ENCODE measurements at regions not wholly inside any gene's neighbourhood (a gene's known extent, or its start where the extent isn't known, plus 50 kb on each side); places are given as distances from the start of the nearest gene placed in this dataset.

GRCh38 chr12:82130762-82131161, 227.4 kb downstream of the CCDC59 start:
- Mint-ChIP-seq H3K4me1 (no peaks in the 10 kb centered on the region), H3K27me3 (no peaks in the 10 kb centered on the region), H3K9me3 (peaks cover 0 to 11% (median 3%) of the 10 kb centered on the region in 7 donors), H3K36me3 (no peaks in the 10 kb centered on the region), H3K27ac (no peak overlapping the region), H3K4me3 (no peak overlapping the region)
- no peak for DNase-seq
- ATAC-seq (ENCODE audit: low read depth in 2 of 2), result no peak

GRCh38 chr12:82124711-82125380, 233.3 kb downstream of the CCDC59 start:
- H3K9me3 Mint-ChIP-seq, result peaks cover 0 to 18% (median 7%) of the 10 kb centered on the region in 7 donors
- no peaks in the 10 kb centered on the region for H3K36me3 Mint-ChIP-seq
- H3K27ac Mint-ChIP-seq, result no peak overlapping the region
- no peak for DNase-seq
- no peaks in the 10 kb centered on the region for H3K4me1 Mint-ChIP-seq
- no peak overlapping the region for H3K4me3 Mint-ChIP-seq
- ATAC-seq (ENCODE audit: low read depth in 2 of 2), result no peak
- no peaks in the 10 kb centered on the region for H3K27me3 Mint-ChIP-seq

DNA sequence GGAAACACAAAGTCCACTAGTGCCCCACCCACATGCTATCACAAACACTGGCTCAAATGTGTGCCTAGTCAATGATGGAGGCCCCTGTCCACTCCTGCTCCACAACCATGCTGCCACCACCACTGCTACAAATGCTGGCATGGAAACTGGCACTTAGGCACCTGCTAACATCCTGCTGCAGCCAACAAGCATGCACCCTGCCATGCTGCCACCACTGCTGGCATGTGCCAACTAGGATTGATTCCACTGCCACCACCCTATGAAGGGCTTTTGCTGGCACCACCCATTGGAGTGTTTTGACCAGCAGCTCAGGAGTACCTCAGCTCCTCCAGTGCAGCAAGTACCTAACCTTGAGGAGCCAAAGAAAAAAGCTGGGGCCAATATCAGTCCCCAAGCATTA, 236.6 kb downstream of the CCDC59 start:
- peaks cover 0 to 18% (median 5%) of the 10 kb centered on the region in 7 donors for H3K9me3 Mint-ChIP-seq
- ATAC-seq (ENCODE audit: low read depth in 2 of 2) (no peak), DNase-seq (no peak)
- H3K4me1 Mint-ChIP-seq, result no peaks in the 10 kb centered on the region
- H3K4me3 Mint-ChIP-seq, result no peak overlapping the region
- H3K27ac Mint-ChIP-seq, result no peak overlapping the region
- no peaks in the 10 kb centered on the region for H3K36me3 Mint-ChIP-seq
- no peaks in the 10 kb centered on the region for H3K27me3 Mint-ChIP-seq

DNA sequence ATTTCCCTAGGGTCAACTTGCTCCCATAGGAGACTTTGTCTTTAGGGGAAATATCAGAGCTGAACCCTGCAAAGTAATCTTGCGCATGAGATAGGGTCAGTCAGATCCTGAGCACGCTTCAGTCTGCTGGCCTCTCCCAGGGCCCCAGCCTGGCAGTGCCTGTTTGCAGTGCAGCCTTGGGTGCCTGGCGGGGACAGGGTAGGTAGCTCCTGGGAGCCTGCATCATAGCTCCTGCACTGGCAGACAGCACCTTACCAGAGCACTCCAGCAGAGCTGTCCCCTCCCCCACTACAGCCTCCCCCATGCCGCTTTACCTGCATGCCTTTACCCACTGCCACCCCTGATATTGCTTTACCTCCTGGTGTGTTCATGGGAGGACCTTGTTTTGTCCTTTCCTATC, 237.3 kb downstream of the CCDC59 start:
- Mint-ChIP-seq H3K27me3 (no peaks in the 10 kb centered on the region), H3K27ac (no peak overlapping the region), H3K36me3 (no peaks in the 10 kb centered on the region), H3K4me3 (no peak overlapping the region), H3K4me1 (no peaks in the 10 kb centered on the region), H3K9me3 (peaks cover 0 to 18% (median 4%) of the 10 kb centered on the region in 7 donors)
- ATAC-seq (ENCODE audit: low read depth in 2 of 2) (no peak), DNase-seq (no peak)

DNA sequence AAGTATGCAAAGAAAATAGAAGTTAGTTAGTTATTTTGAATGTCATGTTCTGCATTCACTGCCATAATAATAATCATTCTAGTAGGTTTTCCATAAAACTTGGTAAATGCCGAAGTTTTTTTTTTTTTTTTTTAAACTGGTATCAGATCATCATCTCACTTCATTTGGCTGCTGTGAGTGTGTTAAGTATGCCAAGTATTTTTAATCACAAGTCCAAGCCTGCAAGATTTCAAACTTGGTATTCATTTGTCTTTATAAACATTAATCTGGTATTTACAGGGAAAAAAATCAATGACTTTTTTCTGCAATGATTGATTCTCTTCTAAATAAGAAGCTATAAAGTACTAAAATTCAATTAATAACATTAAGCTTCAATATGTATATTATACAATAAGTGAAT, 248.9 kb downstream of the CCDC59 start:
- H3K4me1 Mint-ChIP-seq, result no peaks in the 10 kb centered on the region
- H3K4me3 Mint-ChIP-seq, result no peak overlapping the region
- no peaks in the 10 kb centered on the region for H3K27me3 Mint-ChIP-seq
- no peaks in the 10 kb centered on the region for H3K36me3 Mint-ChIP-seq
- DNase-seq (no peak), ATAC-seq (ENCODE audit: low read depth in 2 of 2) (no peak)
- peaks cover 0 to 2% (median 0%) of the 10 kb centered on the region in 7 donors for H3K9me3 Mint-ChIP-seq
- no peak overlapping the region for H3K27ac Mint-ChIP-seq

DNA sequence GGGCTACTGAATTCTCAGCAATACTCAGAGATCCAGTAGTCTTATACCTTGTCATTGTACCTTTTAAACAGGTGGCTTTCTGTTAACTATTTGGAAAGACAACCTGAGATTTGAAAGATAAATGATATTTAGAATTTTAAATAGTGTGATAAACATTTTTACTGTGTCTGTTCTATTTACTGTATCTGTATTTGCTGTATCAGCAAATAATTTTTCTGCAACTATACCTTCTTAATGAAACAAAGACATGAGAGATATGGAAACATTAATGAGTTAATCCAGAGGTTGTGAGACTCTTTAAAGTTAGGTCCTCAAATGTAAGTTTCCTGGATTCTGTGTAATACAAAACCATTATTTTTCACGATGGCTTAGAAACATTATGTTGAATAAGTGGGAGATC, 249.6 kb downstream of the CCDC59 start:
- no peaks in the 10 kb centered on the region for H3K36me3 Mint-ChIP-seq
- ATAC-seq (ENCODE audit: low read depth in 2 of 2), result no peak
- no peak for DNase-seq
- no peaks in the 10 kb centered on the region for H3K27me3 Mint-ChIP-seq
- H3K9me3 Mint-ChIP-seq, result peaks cover 0 to 3% (median 0%) of the 10 kb centered on the region in 7 donors
- H3K27ac Mint-ChIP-seq, result no peak overlapping the region
- H3K4me1 Mint-ChIP-seq, result no peaks in the 10 kb centered on the region
- H3K4me3 Mint-ChIP-seq, result no peak overlapping the region

- H3K27me3 Mint-ChIP-seq, result no peaks in the 10 kb centered on the region
- no peaks in the 10 kb centered on the region for H3K36me3 Mint-ChIP-seq
- no peaks in the 10 kb centered on the region for H3K4me1 Mint-ChIP-seq
- no peak for DNase-seq
- peaks cover 6 to 19% (median 11%) of the 10 kb centered on the region in 7 donors for H3K9me3 Mint-ChIP-seq
- H3K27ac Mint-ChIP-seq, result no peak overlapping the region
- H3K4me3 Mint-ChIP-seq, result no peak overlapping the region
- no peak for ATAC-seq (ENCODE audit: low read depth in 2 of 2)
Measured at GRCh38 chr12:82099216-82099615, 259.0 kb downstream of the CCDC59 start.

DNA sequence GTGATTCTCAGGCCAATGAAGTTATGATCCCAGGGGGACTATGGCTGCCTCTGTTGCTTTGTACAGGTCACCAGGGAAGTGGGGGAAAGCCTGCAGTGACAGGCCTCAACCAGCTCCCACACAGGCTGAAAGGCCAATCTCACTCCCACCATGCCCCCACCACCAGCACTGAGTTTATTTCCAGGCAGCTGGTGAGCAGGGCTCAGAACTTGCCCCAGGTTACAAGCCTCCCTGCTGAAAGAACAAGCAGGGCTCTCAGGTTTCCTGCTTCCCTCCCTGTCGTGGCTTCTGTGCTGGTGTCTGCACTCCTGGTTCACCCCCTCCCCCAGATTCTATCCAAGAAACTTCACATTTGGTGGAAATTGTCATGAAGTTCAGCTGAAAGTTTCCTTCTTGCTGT, 260.3 kb downstream of the CCDC59 start:
- DNase-seq (no peak), ATAC-seq (ENCODE audit: low read depth in 2 of 2) (no peak)
- Mint-ChIP-seq H3K4me3 (no peak overlapping the region), H3K9me3 (peaks cover 5 to 17% (median 11%) of the 10 kb centered on the region in 7 donors), H3K27ac (no peak overlapping the region), H3K27me3 (no peaks in the 10 kb centered on the region), H3K36me3 (no peaks in the 10 kb centered on the region), H3K4me1 (no peaks in the 10 kb centered on the region)

GRCh38 chr12:82097438-82097837, 260.7 kb downstream of the CCDC59 start:
- Mint-ChIP-seq H3K9me3 (peaks cover 5 to 17% (median 11%) of the 10 kb centered on the region in 7 donors), H3K4me3 (no peak overlapping the region), H3K4me1 (no peaks in the 10 kb centered on the region), H3K27me3 (no peaks in the 10 kb centered on the region), H3K27ac (no peak overlapping the region), H3K36me3 (no peaks in the 10 kb centered on the region)
- DNase-seq (no peak), ATAC-seq (ENCODE audit: low read depth in 2 of 2) (no peak)

- H3K4me3 Mint-ChIP-seq, result no peak overlapping the region
- no peak for DNase-seq
- no peak overlapping the region for H3K27ac Mint-ChIP-seq
- ATAC-seq (ENCODE audit: low read depth in 2 of 2), result no peak
- H3K27me3 Mint-ChIP-seq, result no peaks in the 10 kb centered on the region
- no peaks in the 10 kb centered on the region for H3K4me1 Mint-ChIP-seq
- H3K9me3 Mint-ChIP-seq, result peaks cover 2 to 21% (median 10%) of the 10 kb centered on the region in 7 donors
- H3K36me3 Mint-ChIP-seq, result no peaks in the 10 kb centered on the region
Measured at GRCh38 chr12:82090165-82090564, 268.0 kb downstream of the CCDC59 start.

DNA sequence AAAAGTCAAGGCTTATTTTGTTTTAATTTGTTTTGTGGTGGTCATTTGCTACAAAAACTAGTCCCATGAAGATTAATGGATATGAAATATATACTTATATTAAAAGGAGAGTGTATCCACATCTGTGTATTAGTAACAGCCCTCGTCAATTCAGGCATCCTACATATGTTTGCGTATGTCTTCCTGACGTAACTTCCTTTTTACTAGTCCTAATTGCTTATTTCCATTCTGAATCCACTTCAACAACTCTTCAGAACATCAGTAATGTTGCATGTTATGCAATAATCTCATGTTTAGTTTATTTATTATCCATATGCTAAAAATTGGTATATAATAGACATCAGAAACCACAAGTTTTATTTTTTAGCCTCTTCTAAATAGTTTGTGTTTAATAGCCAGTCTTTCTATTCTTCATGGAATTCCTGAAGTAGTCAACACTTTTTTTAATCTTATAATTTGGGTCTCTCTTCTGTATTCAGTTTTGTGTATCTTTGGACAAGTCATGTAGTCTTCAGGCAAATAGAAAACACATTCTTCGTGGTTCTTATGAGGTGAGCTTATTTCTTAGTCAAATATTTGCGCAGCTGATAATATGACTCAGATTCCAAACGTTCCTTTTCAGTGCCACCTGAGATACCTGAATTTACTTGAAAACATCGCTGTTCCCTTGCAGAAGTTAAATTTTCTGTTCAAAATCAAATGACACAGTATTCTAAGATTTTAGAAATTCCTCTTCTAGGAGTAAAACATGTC, 268.6 kb downstream of the CCDC59 start:
- H3K36me3 Mint-ChIP-seq, result no peaks in the 10 kb centered on the region
- H3K4me3 Mint-ChIP-seq, result no peak overlapping the region
- H3K9me3 Mint-ChIP-seq, result peaks cover 0 to 21% (median 8%) of the 10 kb centered on the region in 7 donors
- no peaks in the 10 kb centered on the region for H3K27me3 Mint-ChIP-seq
- H3K4me1 Mint-ChIP-seq, result no peaks in the 10 kb centered on the region
- no peak overlapping the region for H3K27ac Mint-ChIP-seq
- ATAC-seq (ENCODE audit: low read depth in 2 of 2) (no peak), DNase-seq (no peak)

- H3K4me1 Mint-ChIP-seq, result no peaks in the 10 kb centered on the region
- H3K4me3 Mint-ChIP-seq, result no peak overlapping the region
- peaks cover 0 to 4% of the 10 kb centered on the region in 2 donors for H3K36me3 Mint-ChIP-seq
- peaks cover 0 to 21% (median 6%) of the 10 kb centered on the region in 7 donors for H3K9me3 Mint-ChIP-seq
- ATAC-seq (ENCODE audit: low read depth in 2 of 2), result no peak
- H3K27me3 Mint-ChIP-seq, result no peaks in the 10 kb centered on the region
- no peak overlapping the region for H3K27ac Mint-ChIP-seq
- no peak for DNase-seq
Measured at GRCh38 chr12:82082501-82082900, 275.7 kb downstream of the CCDC59 start.

DNA sequence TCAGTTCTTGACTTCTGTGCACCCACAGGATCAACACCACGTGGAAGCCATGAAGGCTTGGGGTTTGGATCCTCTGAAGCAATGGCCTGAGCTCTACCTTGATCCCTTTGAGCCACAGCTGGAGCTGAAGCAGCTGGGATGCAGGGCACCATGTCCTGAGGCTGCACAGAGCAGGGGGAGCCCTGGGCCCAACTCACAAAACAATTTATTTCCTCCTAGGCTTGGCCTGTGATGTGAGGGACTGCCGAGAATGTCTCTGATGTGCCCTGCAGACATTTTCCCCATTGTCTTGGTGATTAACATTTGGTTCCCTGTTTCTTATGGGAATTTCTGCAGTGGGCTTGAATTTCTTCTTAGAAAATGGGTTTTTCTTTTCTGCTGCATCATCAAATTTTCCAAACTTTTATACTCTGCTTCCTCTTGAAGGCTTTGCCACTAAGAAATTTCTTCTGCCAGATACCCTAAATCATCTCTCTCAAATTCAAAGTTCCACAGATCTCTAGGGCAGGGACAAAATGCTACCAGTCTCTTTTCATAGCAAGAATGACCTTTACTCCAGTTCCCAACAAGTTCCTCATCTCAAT, 288.2 kb downstream of the CCDC59 start:
- H3K4me3 Mint-ChIP-seq, result no peak overlapping the region
- H3K27me3 Mint-ChIP-seq, result no peaks in the 10 kb centered on the region
- peaks cover 2 to 18% (median 5%) of the 10 kb centered on the region in 7 donors for H3K9me3 Mint-ChIP-seq
- no peaks in the 10 kb centered on the region for H3K36me3 Mint-ChIP-seq
- no peak for DNase-seq
- H3K27ac Mint-ChIP-seq, result no peak overlapping the region
- no peaks in the 10 kb centered on the region for H3K4me1 Mint-ChIP-seq
- ATAC-seq (ENCODE audit: low read depth in 2 of 2), result no peak

DNA sequence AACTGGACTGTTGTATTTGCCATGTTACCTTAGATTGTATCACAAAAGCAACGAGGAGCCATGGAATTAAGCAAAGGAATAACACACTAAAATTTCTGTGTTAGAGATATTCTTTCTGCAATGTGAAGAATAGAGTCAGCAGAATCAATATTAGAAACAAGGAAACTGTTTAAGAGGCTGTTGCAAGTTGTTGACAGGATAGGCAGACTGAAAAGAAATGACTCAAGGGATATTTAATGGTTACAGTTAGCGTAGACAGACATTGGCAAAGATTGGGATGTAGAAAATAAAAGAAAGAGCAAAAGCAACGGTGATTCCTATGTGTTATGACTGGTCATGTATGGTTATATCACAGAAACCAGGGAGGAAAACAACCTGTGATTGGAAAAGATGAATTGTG, 299.0 kb upstream of the PPFIA2 start:
- DNase-seq (no peak), ATAC-seq (ENCODE audit: low read depth in 2 of 2) (no peak)
- no peaks in the 10 kb centered on the region for H3K36me3 Mint-ChIP-seq
- H3K4me1 Mint-ChIP-seq, result no peaks in the 10 kb centered on the region
- peaks cover 0 to 8% (median 0%) of the 10 kb centered on the region in 7 donors for H3K9me3 Mint-ChIP-seq
- H3K4me3 Mint-ChIP-seq, result no peak overlapping the region
- no peaks in the 10 kb centered on the region for H3K27me3 Mint-ChIP-seq
- no peak overlapping the region for H3K27ac Mint-ChIP-seq

Data from naive B cell (primary cell).